Adrenal gland (tissue), 5 donors: ENCODE measurements at regions not wholly inside any gene's neighbourhood (a gene's known extent, or its start where the extent isn't known, plus 50 kb on each side); places are given as distances from the start of the nearest gene placed in this dataset.

Source experiments
- POLR2A ChIP-seq, 2 donors: fragments of 450-650 bp; IDR thresholded peaks; one replicate each; pipeline ENCODE4 v1.6.1; 2017; ENCODE audit warnings: antibody characterized with exemption in 2 of 2, mild to moderate bottlenecking in 2 of 2, moderate library complexity in 1 of 2
- TF ChIP-seq, protein P1 (sequence below), 6 experiments: fragments of 450-650 bp in 4 of 6; fragments of 200-600 bp in 2 of 6; sonication (generic) in 1 of 6; IDR thresholded peaks; 1 replicate in 5 of 6; 2 replicates in 1 of 6; pipeline versions ENCODE4 v1.5.1 to v1.8.0; 2016 to 2021; ENCODE audit warnings: antibody characterized with exemption in 6 of 6, mild to moderate bottlenecking in 2 of 6, moderate library complexity in 1 of 6
- donor health status: DM: no; HTN: no; CAD: no.

DNA sequence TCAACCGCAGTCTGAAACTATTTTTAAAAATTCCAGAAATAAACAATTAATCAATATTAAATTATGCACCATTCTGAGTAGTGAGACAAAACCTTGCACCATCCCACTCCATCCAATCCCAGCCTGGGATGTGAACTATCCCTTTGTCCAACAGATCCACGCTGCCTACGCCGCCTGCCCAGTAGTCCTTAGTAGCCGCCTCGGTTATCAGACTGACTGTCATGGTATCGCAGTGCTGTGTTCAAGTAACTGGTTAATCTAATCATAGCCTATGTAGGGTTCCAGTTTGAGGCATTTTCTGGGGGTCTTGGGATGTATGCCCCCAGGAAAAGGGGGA is 437.7 kb downstream of the HS3ST3B1 start:
- TF ChIP-seq, protein P1, sequence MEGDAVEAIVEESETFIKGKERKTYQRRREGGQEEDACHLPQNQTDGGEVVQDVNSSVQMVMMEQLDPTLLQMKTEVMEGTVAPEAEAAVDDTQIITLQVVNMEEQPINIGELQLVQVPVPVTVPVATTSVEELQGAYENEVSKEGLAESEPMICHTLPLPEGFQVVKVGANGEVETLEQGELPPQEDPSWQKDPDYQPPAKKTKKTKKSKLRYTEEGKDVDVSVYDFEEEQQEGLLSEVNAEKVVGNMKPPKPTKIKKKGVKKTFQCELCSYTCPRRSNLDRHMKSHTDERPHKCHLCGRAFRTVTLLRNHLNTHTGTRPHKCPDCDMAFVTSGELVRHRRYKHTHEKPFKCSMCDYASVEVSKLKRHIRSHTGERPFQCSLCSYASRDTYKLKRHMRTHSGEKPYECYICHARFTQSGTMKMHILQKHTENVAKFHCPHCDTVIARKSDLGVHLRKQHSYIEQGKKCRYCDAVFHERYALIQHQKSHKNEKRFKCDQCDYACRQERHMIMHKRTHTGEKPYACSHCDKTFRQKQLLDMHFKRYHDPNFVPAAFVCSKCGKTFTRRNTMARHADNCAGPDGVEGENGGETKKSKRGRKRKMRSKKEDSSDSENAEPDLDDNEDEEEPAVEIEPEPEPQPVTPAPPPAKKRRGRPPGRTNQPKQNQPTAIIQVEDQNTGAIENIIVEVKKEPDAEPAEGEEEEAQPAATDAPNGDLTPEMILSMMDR (IDR thresholded peaks at IDR 0.05), result no peak
- TF ChIP-seq POLR2A (IDR thresholded peaks at IDR 0.05), result no peak
